ENCODE measurements at regions not wholly inside any gene's neighbourhood (a gene's known extent, or its start where the extent isn't known, plus 50 kb on each side); places are given as distances from the start of the nearest gene placed in this dataset.

- H2AFZ ChIP-seq (ENCODE audit: low read depth, low read length), result no peak overlapping the region
- peaks cover 33% of the 10 kb centered on the region for H3K27me3 Mint-ChIP-seq (ENCODE audit: low read depth, unreplicated experiment)
- no peaks in the 10 kb centered on the region for H3K4me1 ChIP-seq (ENCODE audit: insufficient read depth, low read length)
- TF ChIP-seq EZH2 (IDR thresholded peaks at IDR 0.05; ENCODE audit: insufficient read depth, low read length) (no peak), CTCF (IDR thresholded peaks at IDR 0.05; ENCODE audit: insufficient read depth, low read depth, low read length) (no peak)
- peaks cover 11% of the 10 kb centered on the region for H3K27me3 ChIP-seq (ENCODE audit: insufficient read depth, low read length)
- no peak overlapping the region for H3K4me2 ChIP-seq (ENCODE audit: low read length)
- DNase-seq (ENCODE audit: low read depth) (no peak), FAIRE-seq (no peak)
- H3K9me3 ChIP-seq (ENCODE audit: insufficient read depth, low read depth, low read length), result no peaks in the 10 kb centered on the region
- H3K4me3 ChIP-seq (ENCODE audit: insufficient read depth, low read depth, low read length), result no peak overlapping the region
- no peak overlapping the region for H3K27ac Mint-ChIP-seq (ENCODE audit: unreplicated experiment)
- no peak overlapping the region for H3K9ac ChIP-seq (ENCODE audit: low read length)
- no peaks in the 10 kb centered on the region for H3K9me3 Mint-ChIP-seq (ENCODE audit: unreplicated experiment)
- H4K20me1 ChIP-seq (ENCODE audit: insufficient read depth, low read length), result no peaks in the 10 kb centered on the region
- no peaks in the 10 kb centered on the region for H3K79me2 ChIP-seq (ENCODE audit: insufficient read depth, low read length)
- H3K4me3 Mint-ChIP-seq (ENCODE audit: unreplicated experiment), result no peak overlapping the region
- H3K27ac ChIP-seq (ENCODE audit: low read depth, low read length), result no peak overlapping the region
- H3K36me3 ChIP-seq (ENCODE audit: insufficient read depth, low read length), result no peaks in the 10 kb centered on the region
- H3K4me1 Mint-ChIP-seq (ENCODE audit: low read depth, unreplicated experiment), result no peaks in the 10 kb centered on the region
- no peaks in the 10 kb centered on the region for H3K36me3 Mint-ChIP-seq (ENCODE audit: low read depth, unreplicated experiment)
Observed at GRCh38 chr4:1534095-1534872, 128.0 kb upstream of the NKX1-1 start.

- Mint-ChIP-seq H3K27me3 (ENCODE audit: low read depth, unreplicated experiment) (peaks cover 40% of the 10 kb centered on the region), H3K36me3 (ENCODE audit: low read depth, unreplicated experiment) (no peaks in the 10 kb centered on the region), H3K9me3 (ENCODE audit: unreplicated experiment) (no peaks in the 10 kb centered on the region), H3K27ac (ENCODE audit: unreplicated experiment) (no peak overlapping the region), H3K4me3 (ENCODE audit: unreplicated experiment) (no peak overlapping the region), H3K4me1 (ENCODE audit: low read depth, unreplicated experiment) (no peaks in the 10 kb centered on the region)
- DNase-seq (ENCODE audit: low read depth), result no peak
- peak; percentile 23 for TF ChIP-seq EZH2 (IDR thresholded peaks at IDR 0.05; ENCODE audit: insufficient read depth, low read length)
- no peak for TF ChIP-seq CTCF (IDR thresholded peaks at IDR 0.05; ENCODE audit: insufficient read depth, low read depth, low read length)
- Histone ChIP-seq H3K9ac (ENCODE audit: low read length) (no peak overlapping the region), H3K79me2 (ENCODE audit: insufficient read depth, low read length) (no peaks in the 10 kb centered on the region), H3K36me3 (ENCODE audit: insufficient read depth, low read length) (no peaks in the 10 kb centered on the region), H3K27ac (ENCODE audit: low read depth, low read length) (no peak overlapping the region), H2AFZ (ENCODE audit: low read depth, low read length) (no peak overlapping the region), H3K9me3 (ENCODE audit: insufficient read depth, low read depth, low read length) (no peaks in the 10 kb centered on the region), H4K20me1 (ENCODE audit: insufficient read depth, low read length) (no peaks in the 10 kb centered on the region), H3K4me2 (ENCODE audit: low read length) (no peak overlapping the region), H3K27me3 (ENCODE audit: insufficient read depth, low read length) (peaks cover 11% of the 10 kb centered on the region), H3K4me1 (ENCODE audit: insufficient read depth, low read length) (no peaks in the 10 kb centered on the region), H3K4me3 (ENCODE audit: insufficient read depth, low read depth, low read length) (no peak overlapping the region)
- FAIRE-seq, result no peak
Observed at GRCh38 chr4:1533501-1534064, 127.3 kb upstream of the NKX1-1 start.

Measured in astrocyte (in vitro differentiated cells and primary cell).